ENCODE measurements at regions not wholly inside any gene's neighbourhood (a gene's known extent, or its start where the extent isn't known, plus 50 kb on each side); places are given as distances from the start of the nearest gene placed in this dataset.

DNA sequence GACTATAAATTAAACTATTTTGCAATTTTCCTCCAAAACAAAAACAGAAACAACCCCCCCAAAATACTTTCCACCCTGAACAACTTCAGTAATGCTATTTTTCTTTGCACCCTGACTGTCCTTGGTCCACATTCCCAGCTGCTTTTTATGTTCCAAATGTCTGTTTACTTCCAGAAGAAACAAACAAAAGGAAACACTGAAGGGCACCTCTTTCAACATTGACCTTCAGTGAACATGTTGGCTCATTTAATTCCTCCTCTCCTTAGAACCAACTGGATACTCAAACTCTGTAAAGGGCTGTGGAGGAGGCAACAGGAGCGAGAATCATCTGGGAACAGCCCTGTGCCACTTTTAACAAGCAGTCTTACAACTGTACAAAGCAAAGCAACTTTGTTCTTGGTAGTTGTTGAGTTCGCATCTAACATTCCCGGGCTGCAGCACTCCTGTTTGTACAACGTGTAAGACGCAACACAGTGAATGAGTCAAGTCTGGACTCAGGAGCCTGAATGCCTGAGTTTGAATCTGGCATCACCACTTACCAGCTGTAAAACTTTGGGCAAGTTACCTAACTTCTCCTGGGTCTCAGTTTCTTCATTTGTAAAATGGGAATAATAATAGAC lies 111.4 kb upstream of the GATA6 start:
- no peaks in the 10 kb centered on the region for H3K36me3 ChIP-seq (ENCODE audit: control insufficient read depth, insufficient read depth, low read length)
- H3K27ac Mint-ChIP-seq, result no peak overlapping the region
- H3K4me3 ChIP-seq (ENCODE audit: low read length), result no peak overlapping the region
- H3K27me3 Mint-ChIP-seq (ENCODE audit: insufficient read depth), result no peaks in the 10 kb centered on the region
- peaks cover 31% of the 10 kb centered on the region for H3K4me1 Mint-ChIP-seq
- H3K9me3 ChIP-seq (ENCODE audit: control insufficient read depth, low read length), result peaks cover 4% of the 10 kb centered on the region
- WGBS, 2 experiments (ENCODE audit: insufficient coverage in 1 of 2, insufficient read length in 1 of 2), result 92 to 98% methylated on average over 5 of the region's 5 CpGs
- TF ChIP-seq, protein P1, sequence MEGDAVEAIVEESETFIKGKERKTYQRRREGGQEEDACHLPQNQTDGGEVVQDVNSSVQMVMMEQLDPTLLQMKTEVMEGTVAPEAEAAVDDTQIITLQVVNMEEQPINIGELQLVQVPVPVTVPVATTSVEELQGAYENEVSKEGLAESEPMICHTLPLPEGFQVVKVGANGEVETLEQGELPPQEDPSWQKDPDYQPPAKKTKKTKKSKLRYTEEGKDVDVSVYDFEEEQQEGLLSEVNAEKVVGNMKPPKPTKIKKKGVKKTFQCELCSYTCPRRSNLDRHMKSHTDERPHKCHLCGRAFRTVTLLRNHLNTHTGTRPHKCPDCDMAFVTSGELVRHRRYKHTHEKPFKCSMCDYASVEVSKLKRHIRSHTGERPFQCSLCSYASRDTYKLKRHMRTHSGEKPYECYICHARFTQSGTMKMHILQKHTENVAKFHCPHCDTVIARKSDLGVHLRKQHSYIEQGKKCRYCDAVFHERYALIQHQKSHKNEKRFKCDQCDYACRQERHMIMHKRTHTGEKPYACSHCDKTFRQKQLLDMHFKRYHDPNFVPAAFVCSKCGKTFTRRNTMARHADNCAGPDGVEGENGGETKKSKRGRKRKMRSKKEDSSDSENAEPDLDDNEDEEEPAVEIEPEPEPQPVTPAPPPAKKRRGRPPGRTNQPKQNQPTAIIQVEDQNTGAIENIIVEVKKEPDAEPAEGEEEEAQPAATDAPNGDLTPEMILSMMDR (conservative IDR thresholded peaks at IDR 0.05), result no peak
- no peak overlapping the region for H3K27ac ChIP-seq (ENCODE audit: low read depth, low read length)
- H3K27me3 ChIP-seq (ENCODE audit: control insufficient read depth, insufficient read depth, low read length, poor library complexity, severe bottlenecking), result no peaks in the 10 kb centered on the region
- no peak overlapping the region for H3K9ac ChIP-seq (ENCODE audit: extremely low read depth, low read length, poor library complexity, severe bottlenecking)
- H3K4me1 ChIP-seq (ENCODE audit: control insufficient read depth, insufficient read depth, low read length), result peaks cover 11% of the 10 kb centered on the region
- no peaks in the 10 kb centered on the region for H3K36me3 Mint-ChIP-seq (ENCODE audit: low read depth)
- H3K9me3 Mint-ChIP-seq, result no peaks in the 10 kb centered on the region
- no peak overlapping the region for H3K4me3 Mint-ChIP-seq
- no peak for DNase-seq

DNA sequence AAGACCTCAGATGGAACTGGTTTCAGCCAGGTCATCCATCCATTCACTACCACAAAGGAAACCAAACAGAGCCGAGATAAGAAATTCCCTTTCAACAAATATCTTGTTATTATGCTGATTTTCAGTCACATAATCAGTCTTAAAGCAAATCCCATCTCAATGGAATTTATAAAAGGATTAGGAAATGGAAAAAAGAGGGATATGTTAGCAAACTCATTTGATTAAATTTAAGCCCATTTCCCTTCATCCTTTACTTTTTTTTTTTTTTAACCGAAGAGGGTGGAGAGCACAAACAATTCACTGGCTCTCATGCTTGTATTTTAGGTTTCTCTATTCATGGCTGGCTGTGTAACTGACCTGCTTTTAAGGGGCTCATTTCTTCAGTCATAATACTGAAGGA lies 109.0 kb upstream of the GATA6 start:
- Mint-ChIP-seq H3K9me3 (no peaks in the 10 kb centered on the region), H3K27me3 (ENCODE audit: insufficient read depth) (no peaks in the 10 kb centered on the region), H3K27ac (peak overlapping the region; percentile 71), H3K36me3 (ENCODE audit: low read depth) (no peaks in the 10 kb centered on the region), H3K4me1 (peaks cover 46% of the 10 kb centered on the region), H3K4me3 (no peak overlapping the region)
- 43% methylated on average over 2 of the region's 2 CpGs; no CpG with 5 or more reads in 1 of the 2 experiments for WGBS, 2 experiments (ENCODE audit: insufficient coverage in 1 of 2, insufficient read length in 1 of 2)
- Histone ChIP-seq H3K4me3 (ENCODE audit: low read length) (no peak overlapping the region), H3K36me3 (ENCODE audit: control insufficient read depth, insufficient read depth, low read length) (no peaks in the 10 kb centered on the region), H3K27ac (ENCODE audit: low read depth, low read length) (no peak overlapping the region), H3K9ac (ENCODE audit: extremely low read depth, low read length, poor library complexity, severe bottlenecking) (no peak overlapping the region), H3K4me1 (ENCODE audit: control insufficient read depth, insufficient read depth, low read length) (peaks cover 17% of the 10 kb centered on the region), H3K27me3 (ENCODE audit: control insufficient read depth, insufficient read depth, low read length, poor library complexity, severe bottlenecking) (no peaks in the 10 kb centered on the region), H3K9me3 (ENCODE audit: control insufficient read depth, low read length) (peaks cover 4% of the 10 kb centered on the region)
- TF ChIP-seq, protein P1 (conservative IDR thresholded peaks at IDR 0.05), result no peak
- no peak for DNase-seq

DNA sequence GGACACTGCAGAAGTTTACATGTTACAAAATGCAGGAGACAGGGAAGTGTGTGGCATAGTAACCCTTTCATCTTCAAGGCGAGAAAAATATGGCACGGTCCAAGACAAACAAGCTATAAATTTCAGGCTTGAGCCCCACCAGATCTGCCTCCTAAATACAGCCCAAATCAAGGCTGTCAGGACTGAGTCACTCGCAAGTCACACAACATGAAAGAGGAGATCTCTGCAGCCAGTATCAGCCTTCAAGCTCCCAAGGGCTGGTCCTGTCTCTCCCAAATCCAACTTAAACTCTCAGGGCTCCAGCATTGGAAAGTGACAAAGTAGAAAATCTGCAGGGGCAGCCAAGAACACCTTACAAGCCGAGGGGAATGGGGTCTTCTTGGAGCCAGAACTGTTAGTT lies 106.3 kb upstream of the GATA6 start:
- H3K27ac Mint-ChIP-seq, result peak overlapping the region; percentile 3
- no peaks in the 10 kb centered on the region for H3K9me3 Mint-ChIP-seq
- Histone ChIP-seq H3K27me3 (ENCODE audit: control insufficient read depth, insufficient read depth, low read length, poor library complexity, severe bottlenecking) (no peaks in the 10 kb centered on the region), H3K9ac (ENCODE audit: extremely low read depth, low read length, poor library complexity, severe bottlenecking) (no peak overlapping the region), H3K36me3 (ENCODE audit: control insufficient read depth, insufficient read depth, low read length) (no peaks in the 10 kb centered on the region), H3K4me3 (ENCODE audit: low read length) (no peak overlapping the region), H3K27ac (ENCODE audit: low read depth, low read length) (no peak overlapping the region), H3K4me1 (ENCODE audit: control insufficient read depth, insufficient read depth, low read length) (peaks cover 21% of the 10 kb centered on the region), H3K9me3 (ENCODE audit: control insufficient read depth, low read length) (no peaks in the 10 kb centered on the region)
- no peaks in the 10 kb centered on the region for H3K27me3 Mint-ChIP-seq (ENCODE audit: insufficient read depth)
- TF ChIP-seq, protein P1 (conservative IDR thresholded peaks at IDR 0.05), result no peak
- WGBS, 2 experiments (ENCODE audit: insufficient coverage in 1 of 2, insufficient read length in 1 of 2), result 86 to 87% methylated on average over 4 of the region's 4 CpGs
- H3K4me3 Mint-ChIP-seq, result no peak overlapping the region
- no peaks in the 10 kb centered on the region for H3K36me3 Mint-ChIP-seq (ENCODE audit: low read depth)
- no peak for DNase-seq
- H3K4me1 Mint-ChIP-seq, result peaks cover 55% of the 10 kb centered on the region

Measured in endodermal cell (in vitro differentiated cells).